HepG2 (cell line): ENCODE measurements at regions not wholly inside any gene's neighbourhood (a gene's known extent, or its start where the extent isn't known, plus 50 kb on each side); places are given as distances from the start of the nearest gene placed in this dataset.

ENCODE experiments used
- ATAC-seq: fragments of 200-7000 bp; cut with Tn5 transposase; 3 replicates; pipeline ENCODE4 v1.9.1; 2020; ENCODE audit warnings: mild to moderate bottlenecking, moderate library complexity
- BruUV-seq: library from RNA; stranded (reverse); fragments of 400-500 nt; replicated peaks from 2 replicates; lab custom pipeline; 2021; lab: Mats Ljungman, UMichigan
- CTCF ChIA-PET: fragments of 300-600 bp; formaldehyde crosslinking; extraction: SDS; loops from one replicate; lab custom pipeline; 2021; ENCODE audit warnings: low total read pairs, inconsistent platforms, low intra/inter-chr PET ratio; lab: Yijun Ruan, JAX
- POLR2A ChIA-PET: fragments of 350-600 bp; sonication (Branson Sonifier 250); formaldehyde crosslinking; loops from one replicate; lab custom pipeline; 2020; ENCODE audit warnings: antibody characterized with exemption, inconsistent platforms; lab: Yijun Ruan, JAX
- DNase-seq: peaks from one replicate; pipeline ENCODE4 v3.0.0-alpha.2; 2015; ENCODE audit warnings: low spot score
- FAIRE-seq: peaks from 3 replicates; lab custom pipeline; 2011; peaks lifted over from hg19 to GRCh38; lab: Jason Lieb, UNC
- H2AFZ ChIP-seq: one replicate; pipeline ENCODE4 v1.6.1; 2011; ENCODE audit warnings: low read length, inconsistent platforms
- H3K27ac ChIP-seq: fragments of 300-600 bp; 3 replicates; pipeline ENCODE4 v1.8.0; 2011; ENCODE audit warnings: mixed run types, mild to moderate bottlenecking, mixed read lengths, low read length, inconsistent platforms; ENCODE audit not compliant: insufficient read depth; ENCODE audit errors: extremely low read length
- H3K27me3 ChIP-seq, 2 experiments: fragments of 200-600 bp in 1 of 2; 2 replicates in 1 of 2; 3 replicates in 1 of 2; pipeline versions ENCODE4 v1.6.0 to v1.8.0; 2011; ENCODE audit warnings: low read length in 2 of 2, mild to moderate bottlenecking in 2 of 2, moderate library complexity in 2 of 2, inconsistent platforms in 1 of 2; ENCODE audit not compliant: insufficient read depth in 2 of 2, control insufficient read depth in 1 of 2
- H3K36me3 ChIP-seq, 2 experiments: fragments of 200-600 bp in 1 of 2; replicated peaks in 1 of 2; 2 replicates in 1 of 2; 3 replicates in 1 of 2; pipeline versions ENCODE4 v1.5.1 to v1.8.0; 2011; ENCODE audit warnings: low read length in 2 of 2, inconsistent platforms in 1 of 2; ENCODE audit not compliant: insufficient read depth in 2 of 2, control insufficient read depth in 1 of 2
- H3K4me1 ChIP-seq: 2 replicates; pipeline ENCODE4 v1.5.1; 2012; ENCODE audit warnings: low read length, inconsistent platforms; ENCODE audit not compliant: insufficient read depth
- H3K4me2 ChIP-seq: 2 replicates; pipeline ENCODE4 v1.6.0; 2011; ENCODE audit warnings: low read depth, low read length, inconsistent platforms
- H3K4me3 ChIP-seq, 3 experiments: fragments of 200-600 bp in 1 of 3; sonication (generic), shearing (Covaris generic) in 1 of 3; replicated peaks in 1 of 3; 2 replicates each; pipeline ENCODE4 v1.5.1; 2011 to 2016; ENCODE audit warnings: low read length in 3 of 3, inconsistent platforms in 2 of 3, low read depth in 2 of 3, mild to moderate bottlenecking in 2 of 3, control low read depth in 1 of 3, mixed read lengths in 1 of 3; ENCODE audit not compliant: insufficient read depth in 1 of 3
- H3K79me2 ChIP-seq: one replicate; pipeline ENCODE4 v1.6.1; 2011; ENCODE audit warnings: low read length, inconsistent platforms; ENCODE audit not compliant: insufficient read depth
- H3K9ac ChIP-seq: 2 replicates; pipeline ENCODE4 v1.6.0; 2011; ENCODE audit warnings: mild to moderate bottlenecking, low read depth, low read length, inconsistent platforms; ENCODE audit not compliant: insufficient read depth
- H3K9me3 ChIP-seq: 2 replicates; pipeline ENCODE4 v1.5.1; 2012; ENCODE audit warnings: mild to moderate bottlenecking, low read length
- H4K20me1 ChIP-seq: 2 replicates; pipeline ENCODE4 v1.6.0; 2011; ENCODE audit warnings: inconsistent platforms, mild to moderate bottlenecking, low read length, moderate library complexity; ENCODE audit not compliant: insufficient read depth
- AKAP8 ChIP-seq: sonication (generic); formaldehyde crosslinking; IDR thresholded peaks from 2 replicates; pipeline ENCODE4 v1.5.1; 2020; ENCODE audit warnings: mild to moderate bottlenecking, missing genetic modification reagents
- BRCA1 ChIP-seq: sonication (generic); formaldehyde crosslinking; IDR thresholded peaks from 2 replicates; pipeline ENCODE4 v1.4.0; 2020; ENCODE audit warnings: missing genetic modification reagents
- CENPBD1 ChIP-seq: sonication (generic); formaldehyde crosslinking; IDR thresholded peaks from 2 replicates; pipeline ENCODE4 v1.8.0; 2022; ENCODE audit warnings: missing genetic modification reagents, low read depth, mild to moderate bottlenecking, borderline replicate concordance
- FOXC1 ChIP-seq: sonication (generic); formaldehyde crosslinking; IDR thresholded peaks from 2 replicates; pipeline ENCODE4 v1.8.0; 2022; ENCODE audit warnings: mild to moderate bottlenecking, missing genetic modification reagents, borderline replicate concordance
- GABPB1 ChIP-seq: IDR thresholded peaks from 2 replicates; pipeline ENCODE4 v1.6.1; 2016; ENCODE audit warnings: mild to moderate bottlenecking, missing genetic modification reagents, moderate library complexity, missing compliant biosample characterization
- KDM4B ChIP-seq: sonication (generic); formaldehyde crosslinking; IDR thresholded peaks from 2 replicates; pipeline ENCODE4 v1.4.0; 2020; ENCODE audit warnings: missing genetic modification reagents
- MXI1 ChIP-seq: IDR thresholded peaks from 3 replicates; pipeline ENCODE4 v1.6.1; 2012; ENCODE audit warnings: low read depth, low read length, inconsistent platforms, borderline replicate concordance
- REPIN1 ChIP-seq: sonication (generic); formaldehyde crosslinking; IDR thresholded peaks from 2 replicates; pipeline ENCODE4 v1.8.0; 2022; ENCODE audit warnings: missing genetic modification reagents, low read depth, mild to moderate bottlenecking, borderline replicate concordance
- RFX1 ChIP-seq: fragments of 450-650 bp; IDR thresholded peaks from 2 replicates; pipeline ENCODE4 v1.6.1; 2017
- SIN3B ChIP-seq: fragments of 150-350 bp; IDR thresholded peaks from 2 replicates; pipeline ENCODE4 v1.6.1; 2014; ENCODE audit warnings: low read length
- SNAPC2 ChIP-seq: sonication (generic); formaldehyde crosslinking; IDR thresholded peaks from 2 replicates; pipeline ENCODE4 v1.8.1; 2022; ENCODE audit warnings: mild to moderate bottlenecking, missing genetic modification reagents
- ZFAT ChIP-seq: sonication (generic); formaldehyde crosslinking; conservative IDR thresholded peaks from 2 replicates; pipeline ENCODE4 v1.8.1; 2023; ENCODE audit warnings: missing genetic modification reagents, inconsistent platforms
- ZFP62 ChIP-seq: sonication (generic); formaldehyde crosslinking; IDR thresholded peaks from 2 replicates; pipeline ENCODE4 v1.4.0; 2020; ENCODE audit warnings: missing genetic modification reagents
- ZMAT3 ChIP-seq: sonication (generic); formaldehyde crosslinking; conservative IDR thresholded peaks from 2 replicates; pipeline ENCODE4 v1.7.0; 2021; ENCODE audit warnings: missing genetic modification reagents
- ZNF281 ChIP-seq: sonication (generic); formaldehyde crosslinking; IDR thresholded peaks from 2 replicates; pipeline ENCODE4 v1.4.0; 2020; ENCODE audit warnings: missing genetic modification reagents, borderline replicate concordance
- ZNF598 ChIP-seq: sonication (generic); formaldehyde crosslinking; IDR thresholded peaks from 2 replicates; pipeline ENCODE4 v1.5.1; 2020; ENCODE audit warnings: mild to moderate bottlenecking, missing genetic modification reagents, borderline replicate concordance
- WGBS: methylation state at CpG from one replicate; pipeline ENCODE4 v1.1.6; 2017; ENCODE audit warnings: low lambda C conversion rate; 5-methylcytosine and 5-hydroxymethylcytosine counted together
- in situ Hi-C: cut with HindIII; loops from 2 replicates; pipeline ENCODE4 v1.10.0; 2017; ENCODE audit warnings: low pct_unique_long_range_greater_than_20kb; ENCODE audit not compliant: extremely low pct_ligation_motif_present
- intact Hi-C: fragments of 100-400 bp; cut with micrococcal nuclease; formaldehyde crosslinking; loops from one replicate; pipeline ENCODE4 v1.10.0; 2022; ENCODE audit not compliant: unreplicated experiment
- TF ChIP-seq, protein P1 (sequence below): sonication (generic); formaldehyde crosslinking; IDR thresholded peaks from 2 replicates; pipeline ENCODE4 v1.4.0; 2020; ENCODE audit warnings: mild to moderate bottlenecking, missing genetic modification reagents
- TF ChIP-seq, protein P2 (sequence below): sonication (generic); formaldehyde crosslinking; conservative IDR thresholded peaks from 2 replicates; pipeline ENCODE4 v1.4.0; 2020; ENCODE audit warnings: missing genetic modification reagents

DNA sequence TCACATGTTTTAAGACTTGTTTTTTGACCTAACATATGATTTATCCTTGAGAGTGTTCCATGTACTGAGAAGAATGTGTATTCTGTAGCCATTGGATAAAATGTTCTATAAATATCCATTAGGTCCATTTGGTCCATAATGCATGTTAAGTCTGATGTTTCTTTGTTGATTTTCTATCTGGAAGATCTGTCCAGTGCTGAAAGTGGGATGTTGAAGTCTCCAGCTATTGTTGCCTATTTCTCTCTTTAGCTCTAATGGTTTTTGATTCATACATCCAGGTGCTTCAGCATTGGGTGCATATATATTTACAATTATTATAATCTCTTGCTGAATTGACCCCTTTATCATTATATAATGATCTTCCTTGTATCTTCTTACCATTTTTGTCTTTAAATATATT is 451.1 kb downstream of the BRINP1 start (continued):
- TF ChIP-seq ZFP62 (no peak), ZFAT (CRISPR knock-in tag) (no peak)

- DNase-seq, result no peak
- H3K27ac ChIP-seq, result no peak overlapping the region
- BruUV-seq, result no TSS peak
- TF ChIP-seq MXI1 (no peak), FOXC1 (no peak), RFX1 (no peak), ZNF598 (no peak), CENPBD1 (CRISPR knock-in tag) (no peak), SIN3B (no peak), ZNF281 (CRISPR knock-in tag) (no peak), AKAP8 (no peak), KDM4B (no peak), BRCA1 (CRISPR knock-in tag) (no peak), ZMAT3 (no peak), SNAPC2 (no peak), GABPB1 (no peak), REPIN1 (CRISPR knock-in tag) (no peak)
- TF ChIP-seq, protein P1, sequence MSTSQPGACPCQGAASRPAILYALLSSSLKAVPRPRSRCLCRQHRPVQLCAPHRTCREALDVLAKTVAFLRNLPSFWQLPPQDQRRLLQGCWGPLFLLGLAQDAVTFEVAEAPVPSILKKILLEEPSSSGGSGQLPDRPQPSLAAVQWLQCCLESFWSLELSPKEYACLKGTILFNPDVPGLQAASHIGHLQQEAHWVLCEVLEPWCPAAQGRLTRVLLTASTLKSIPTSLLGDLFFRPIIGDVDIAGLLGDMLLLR (CRISPR knock-in tag), result no peak
- TF ChIP-seq, protein P2, sequence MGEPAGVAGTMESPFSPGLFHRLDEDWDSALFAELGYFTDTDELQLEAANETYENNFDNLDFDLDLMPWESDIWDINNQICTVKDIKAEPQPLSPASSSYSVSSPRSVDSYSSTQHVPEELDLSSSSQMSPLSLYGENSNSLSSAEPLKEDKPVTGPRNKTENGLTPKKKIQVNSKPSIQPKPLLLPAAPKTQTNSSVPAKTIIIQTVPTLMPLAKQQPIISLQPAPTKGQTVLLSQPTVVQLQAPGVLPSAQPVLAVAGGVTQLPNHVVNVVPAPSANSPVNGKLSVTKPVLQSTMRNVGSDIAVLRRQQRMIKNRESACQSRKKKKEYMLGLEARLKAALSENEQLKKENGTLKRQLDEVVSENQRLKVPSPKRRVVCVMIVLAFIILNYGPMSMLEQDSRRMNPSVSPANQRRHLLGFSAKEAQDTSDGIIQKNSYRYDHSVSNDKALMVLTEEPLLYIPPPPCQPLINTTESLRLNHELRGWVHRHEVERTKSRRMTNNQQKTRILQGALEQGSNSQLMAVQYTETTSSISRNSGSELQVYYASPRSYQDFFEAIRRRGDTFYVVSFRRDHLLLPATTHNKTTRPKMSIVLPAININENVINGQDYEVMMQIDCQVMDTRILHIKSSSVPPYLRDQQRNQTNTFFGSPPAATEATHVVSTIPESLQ (CRISPR knock-in tag), result no peak
- TF ChIP-seq, all 625 proteins: peak for 0
- Histone ChIP-seq H3K27me3 (no peaks in the 10 kb centered on the region), H2AFZ (no peak overlapping the region), H3K4me3 (no peak overlapping the region), H3K4me1 (no peaks in the 10 kb centered on the region), H3K79me2 (no peaks in the 10 kb centered on the region), H3K36me3 (no peaks in the 10 kb centered on the region), H3K9ac (no peak overlapping the region), H3K9me3 (peaks cover 70% of the 10 kb centered on the region), H4K20me1 (no peaks in the 10 kb centered on the region), H3K4me2 (no peak overlapping the region)
- WGBS, result 2% methylated on average over 2 of the region's 2 CpGs
- ChIA-PET CTCF (no interaction called here), POLR2A (no interaction called here)
- ATAC-seq (no peak), FAIRE-seq (no peak)
- intact Hi-C loops, result no loop called here
- in situ Hi-C loops, result no loop called here
Measured at GRCh38 chr9:118928722-118929121, 440.5 kb downstream of the BRINP1 start.
